ENCODE measurements at regions not wholly inside any gene's neighbourhood (a gene's known extent, or its start where the extent isn't known, plus 50 kb on each side); places are given as distances from the start of the nearest gene placed in this dataset.

- no peak overlapping the region for H3K27ac ChIP-seq (ENCODE audit: low read depth, low read length)
- no peaks in the 10 kb centered on the region for H3K9me3 ChIP-seq (ENCODE audit: low read length)
- H3K4me1 ChIP-seq (ENCODE audit: insufficient read depth, low read length): no peaks in the 10 kb centered on the region
- no peaks in the 10 kb centered on the region for H3K36me3 ChIP-seq (ENCODE audit: insufficient read depth, low read length)
- no peaks in the 10 kb centered on the region for H3K27me3 ChIP-seq (ENCODE audit: control insufficient read depth in 1 of 2, insufficient read depth in 2 of 2, low read length in 2 of 2)
- no peak overlapping the region for H3K4me3 ChIP-seq (ENCODE audit: low read depth in 1 of 2, low read length in 2 of 2)
- no peak overlapping the region for H3K9ac ChIP-seq (ENCODE audit: low read length)
These were observed 414.8 kb downstream of the PIK3R1 start for GRCh38 chr5:68630354-68630753.

- H3K27ac ChIP-seq (ENCODE audit: low read depth, low read length): no peak overlapping the region
- H3K4me3 ChIP-seq (ENCODE audit: low read depth in 1 of 2, low read length in 2 of 2): no peak overlapping the region
- no peaks in the 10 kb centered on the region for H3K27me3 ChIP-seq (ENCODE audit: control insufficient read depth in 1 of 2, insufficient read depth in 2 of 2, low read length in 2 of 2)
- no peaks in the 10 kb centered on the region for H3K9me3 ChIP-seq (ENCODE audit: low read length)
- no peak overlapping the region for H3K9ac ChIP-seq (ENCODE audit: low read length)
- H3K4me1 ChIP-seq (ENCODE audit: insufficient read depth, low read length): no peaks in the 10 kb centered on the region
- H3K36me3 ChIP-seq (ENCODE audit: insufficient read depth, low read length): no peaks in the 10 kb centered on the region
These were observed 416.3 kb downstream of the PIK3R1 start for GRCh38 chr5:68631884-68632283.

GRCh38 chr5:68641211-68641610, 425.7 kb downstream of the PIK3R1 start:
- no peak overlapping the region for H3K9ac ChIP-seq (ENCODE audit: low read length)

GRCh38 chr5:68643064-68643463, 427.5 kb downstream of the PIK3R1 start:
- Histone ChIP-seq H3K9me3 (ENCODE audit: low read length) (no peaks in the 10 kb centered on the region), H3K9ac (ENCODE audit: low read length) (no peak overlapping the region), H3K4me3 (ENCODE audit: low read depth in 1 of 2, low read length in 2 of 2) (no peak overlapping the region), H3K27ac (ENCODE audit: low read depth, low read length) (no peak overlapping the region), H3K36me3 (ENCODE audit: insufficient read depth, low read length) (no peaks in the 10 kb centered on the region), H3K4me1 (ENCODE audit: insufficient read depth, low read length) (no peaks in the 10 kb centered on the region), H3K27me3 (ENCODE audit: control insufficient read depth in 1 of 2, insufficient read depth in 2 of 2, low read length in 2 of 2) (no peaks in the 10 kb centered on the region)

More at GRCh38 chr5:68641211-68641610, 425.7 kb downstream of the PIK3R1 start:
- Histone ChIP-seq H3K4me3 (ENCODE audit: low read depth in 1 of 2, low read length in 2 of 2) (no peak overlapping the region), H3K4me1 (ENCODE audit: insufficient read depth, low read length) (no peaks in the 10 kb centered on the region), H3K27me3 (ENCODE audit: control insufficient read depth in 1 of 2, insufficient read depth in 2 of 2, low read length in 2 of 2) (no peaks in the 10 kb centered on the region), H3K9me3 (ENCODE audit: low read length) (no peaks in the 10 kb centered on the region), H3K36me3 (ENCODE audit: insufficient read depth, low read length) (no peaks in the 10 kb centered on the region), H3K27ac (ENCODE audit: low read depth, low read length) (no peak overlapping the region)

- no peak overlapping the region for H3K27ac ChIP-seq (ENCODE audit: low read depth, low read length)
- no peaks in the 10 kb centered on the region for H3K36me3 ChIP-seq (ENCODE audit: insufficient read depth, low read length)
- H3K9ac ChIP-seq (ENCODE audit: low read length): no peak overlapping the region
- H3K4me1 ChIP-seq (ENCODE audit: insufficient read depth, low read length): no peaks in the 10 kb centered on the region
- no peaks in the 10 kb centered on the region for H3K9me3 ChIP-seq (ENCODE audit: low read length)
- no peaks in the 10 kb centered on the region for H3K27me3 ChIP-seq (ENCODE audit: control insufficient read depth in 1 of 2, insufficient read depth in 2 of 2, low read length in 2 of 2)
- no peak overlapping the region for H3K4me3 ChIP-seq (ENCODE audit: low read depth in 1 of 2, low read length in 2 of 2)
These were observed 429.4 kb downstream of the PIK3R1 start for GRCh38 chr5:68644971-68645370.

GRCh38 chr5:68646144-68646543, 430.6 kb downstream of the PIK3R1 start:
- H3K4me1 ChIP-seq (ENCODE audit: insufficient read depth, low read length): no peaks in the 10 kb centered on the region
- H3K36me3 ChIP-seq (ENCODE audit: insufficient read depth, low read length): no peaks in the 10 kb centered on the region
- H3K9ac ChIP-seq (ENCODE audit: low read length): no peak overlapping the region
- no peaks in the 10 kb centered on the region for H3K9me3 ChIP-seq (ENCODE audit: low read length)
- H3K27me3 ChIP-seq (ENCODE audit: control insufficient read depth in 1 of 2, insufficient read depth in 2 of 2, low read length in 2 of 2): no peaks in the 10 kb centered on the region
- H3K27ac ChIP-seq (ENCODE audit: low read depth, low read length): no peak overlapping the region
- H3K4me3 ChIP-seq (ENCODE audit: low read depth in 1 of 2, low read length in 2 of 2): no peak overlapping the region

GRCh38 chr5:68647743-68648142, 432.2 kb downstream of the PIK3R1 start:
- no peaks in the 10 kb centered on the region for H3K36me3 ChIP-seq (ENCODE audit: insufficient read depth, low read length)
- H3K9ac ChIP-seq (ENCODE audit: low read length): no peak overlapping the region
- no peak overlapping the region for H3K27ac ChIP-seq (ENCODE audit: low read depth, low read length)
- no peaks in the 10 kb centered on the region for H3K27me3 ChIP-seq (ENCODE audit: control insufficient read depth in 1 of 2, insufficient read depth in 2 of 2, low read length in 2 of 2)
- no peaks in the 10 kb centered on the region for H3K4me1 ChIP-seq (ENCODE audit: insufficient read depth, low read length)
- no peak overlapping the region for H3K4me3 ChIP-seq (ENCODE audit: low read depth in 1 of 2, low read length in 2 of 2)
- no peaks in the 10 kb centered on the region for H3K9me3 ChIP-seq (ENCODE audit: low read length)

GRCh38 chr5:68648944-68649857, 433.6 kb downstream of the PIK3R1 start:
- Histone ChIP-seq H3K27me3 (ENCODE audit: control insufficient read depth in 1 of 2, insufficient read depth in 2 of 2, low read length in 2 of 2) (no peaks in the 10 kb centered on the region), H3K4me3 (ENCODE audit: low read depth in 1 of 2, low read length in 2 of 2) (no peak overlapping the region), H3K4me1 (ENCODE audit: insufficient read depth, low read length) (no peaks in the 10 kb centered on the region), H3K36me3 (ENCODE audit: insufficient read depth, low read length) (no peaks in the 10 kb centered on the region), H3K9me3 (ENCODE audit: low read length) (no peaks in the 10 kb centered on the region), H3K27ac (ENCODE audit: low read depth, low read length) (no peak overlapping the region), H3K9ac (ENCODE audit: low read length) (no peak overlapping the region)

GRCh38 chr5:68652534-68652965, 437.0 kb downstream of the PIK3R1 start:
- no peak overlapping the region for H3K27ac ChIP-seq (ENCODE audit: low read depth, low read length)
- no peak overlapping the region for H3K9ac ChIP-seq (ENCODE audit: low read length)
- H3K4me3 ChIP-seq (ENCODE audit: low read depth in 1 of 2, low read length in 2 of 2): no peak overlapping the region
- H3K4me1 ChIP-seq (ENCODE audit: insufficient read depth, low read length): no peaks in the 10 kb centered on the region
- no peaks in the 10 kb centered on the region for H3K36me3 ChIP-seq (ENCODE audit: insufficient read depth, low read length)
- no peaks in the 10 kb centered on the region for H3K27me3 ChIP-seq (ENCODE audit: control insufficient read depth in 1 of 2, insufficient read depth in 2 of 2, low read length in 2 of 2)
- no peaks in the 10 kb centered on the region for H3K9me3 ChIP-seq (ENCODE audit: low read length)

- H3K27ac ChIP-seq (ENCODE audit: low read depth, low read length): no peak overlapping the region
- H3K4me3 ChIP-seq (ENCODE audit: low read depth in 1 of 2, low read length in 2 of 2): no peak overlapping the region
- no peaks in the 10 kb centered on the region for H3K4me1 ChIP-seq (ENCODE audit: insufficient read depth, low read length)
These were observed 437.9 kb downstream of the PIK3R1 start for GRCh38 chr5:68653471-68653870.

GRCh38 chr5:68657055-68657961, 436.5 kb upstream of the SLC30A5 start:
- Histone ChIP-seq H3K27ac (ENCODE audit: low read depth, low read length) (no peak overlapping the region), H3K36me3 (ENCODE audit: insufficient read depth, low read length) (no peaks in the 10 kb centered on the region), H3K9me3 (ENCODE audit: low read length) (no peaks in the 10 kb centered on the region), H3K27me3 (ENCODE audit: control insufficient read depth in 1 of 2, insufficient read depth in 2 of 2, low read length in 2 of 2) (no peaks in the 10 kb centered on the region), H3K4me3 (ENCODE audit: low read depth in 1 of 2, low read length in 2 of 2) (no peak overlapping the region), H3K9ac (ENCODE audit: low read length) (no peak overlapping the region), H3K4me1 (ENCODE audit: insufficient read depth, low read length) (no peaks in the 10 kb centered on the region)

More at GRCh38 chr5:68653471-68653870, 437.9 kb downstream of the PIK3R1 start:
- Histone ChIP-seq H3K27me3 (ENCODE audit: control insufficient read depth in 1 of 2, insufficient read depth in 2 of 2, low read length in 2 of 2) (no peaks in the 10 kb centered on the region), H3K9ac (ENCODE audit: low read length) (no peak overlapping the region), H3K36me3 (ENCODE audit: insufficient read depth, low read length) (no peaks in the 10 kb centered on the region), H3K9me3 (ENCODE audit: low read length) (no peaks in the 10 kb centered on the region)
